Pancreas (tissue), 10 donors: ENCODE measurements at regions not wholly inside any gene's neighbourhood (a gene's known extent, or its start where the extent isn't known, plus 50 kb on each side); places are given as distances from the start of the nearest gene placed in this dataset.

Experiments
- ATAC-seq, 4 donors: fragments of 200-7000 bp; cut with Tn5 transposase; one replicate each; pipeline versions ENCODE4 v1.8.0 to v1.9.1; 2020; ENCODE audit warnings: mild to moderate bottlenecking in 4 of 4, moderate library complexity in 4 of 4
- DNase-seq, 6 donors: peaks; one replicate each; pipeline ENCODE4 v3.0.0-alpha.2; 2020
- FAIRE-seq: peaks from 2 replicates; lab custom pipeline; 2012; peaks lifted over from hg19 to GRCh38; lab: Jason Lieb, UNC
- H3K27ac ChIP-seq, 4 donors: fragments of 200-600 bp; sonication (generic); 1 replicate in 3 of 4; 2 replicates in 1 of 4; pipeline versions ENCODE4 v1.5.0 to v1.8.0; 2020
- H3K27me3 ChIP-seq, 4 donors: fragments of 200-600 bp; one replicate each; pipeline ENCODE4 v1.8.0; 2021
- H3K36me3 ChIP-seq, 3 donors: fragments of 200-600 bp; sonication (generic) in 1 of 3; one replicate each; pipeline versions ENCODE4 v1.5.0 to v1.8.0; 2020 to 2021
- H3K4me1 ChIP-seq, 3 donors: fragments of 200-600 bp; one replicate each; pipeline ENCODE4 v1.8.0; 2021
- H3K4me3 ChIP-seq, 4 donors: fragments of 200-600 bp; sonication (generic) in 2 of 4; one replicate each; pipeline versions ENCODE4 v1.5.0 to v1.8.0; 2020 to 2021
- H3K9me3 ChIP-seq, 4 donors: fragments of 200-600 bp; one replicate each; pipeline ENCODE4 v1.8.0; 2021
- WGBS, 2 donors: extraction: QIAGEN DNeasy Blood & Tissue Kit; methylation state at CpG; one replicate each; pipeline ENCODE4 v1.1.7; 2013; 5-methylcytosine and 5-hydroxymethylcytosine counted together
- intact Hi-C, 3 donors: fragments of 100-400 bp; cut with DNase I; formaldehyde crosslinking; loops; one replicate each; pipeline versions ENCODE4 v1.11.1 to v1.14.2; 2022
- TF ChIP-seq, protein P1 (sequence below), 4 donors: fragments of 200-600 bp; sonication (generic) in 3 of 4; IDR thresholded peaks; one replicate each; pipeline versions ENCODE4 v1.5.0 to v1.8.0; 2021; ENCODE audit warnings: antibody characterized with exemption in 4 of 4
- donor health status: healthy with polysubstance abuse.
- donor health status: DM: no; HTN: no; CAD: no; lungs with moderate emphysema.
- donor health status: DM: no; HTN: no; CAD: no.
- donor health status: control.
- donor health status: control.
- donor health status: Bipolar disorder and iron deficiency.
- donor health status: DM: yes; HTN: yes; CAD: no.
- donor health status: DM: no; HTN: no; CAD: no.
- donor health status: DM: no; HTN: no; CAD: no.
- donor health status: DM: yes; HTN: yes; CAD: no.

DNA sequence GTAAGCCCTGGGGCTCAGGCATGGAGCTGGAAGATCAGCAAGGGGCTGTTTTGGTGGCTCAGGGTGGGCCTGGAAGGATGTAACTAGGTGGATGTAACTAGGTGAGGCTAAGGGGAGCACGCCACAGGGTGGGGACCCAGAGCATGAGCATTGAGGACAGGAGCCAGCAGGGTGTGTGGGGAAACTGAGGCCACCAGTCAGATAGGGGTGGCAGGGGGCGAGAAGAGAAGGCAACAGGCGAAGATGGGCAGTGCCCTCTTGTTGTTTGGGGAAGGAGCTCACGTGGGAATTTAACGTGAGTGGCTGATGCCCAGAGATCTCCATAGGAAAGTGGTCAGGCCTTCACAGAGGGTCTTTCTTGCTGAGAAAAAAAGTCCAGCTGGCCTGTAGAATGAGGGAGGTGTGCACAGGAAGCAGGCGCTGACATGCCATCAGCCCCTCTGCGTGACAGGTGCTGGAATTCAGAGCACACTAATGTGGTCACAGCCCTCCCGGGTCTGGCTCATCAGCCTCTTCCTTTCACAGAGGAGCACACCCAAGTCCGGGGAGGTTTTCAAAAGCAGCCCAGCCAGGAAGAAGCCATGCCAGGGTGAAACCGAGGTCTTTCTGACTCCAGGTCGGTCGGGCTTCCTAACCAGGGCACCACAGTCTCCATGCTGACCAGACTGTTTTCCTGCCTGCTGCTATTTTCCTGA is 54.6 kb upstream of the PAX6 start:
- DNase-seq: no peak
- no peaks in the 10 kb centered on the region for H3K27me3 ChIP-seq
- no peaks in the 10 kb centered on the region for H3K9me3 ChIP-seq
- H3K4me3 ChIP-seq: no peak overlapping the region
- no peaks in the 10 kb centered on the region for H3K36me3 ChIP-seq
- no peak for FAIRE-seq
- intact Hi-C loops: no loop called here
- H3K27ac ChIP-seq: no peak overlapping the region
- TF ChIP-seq, protein P1, sequence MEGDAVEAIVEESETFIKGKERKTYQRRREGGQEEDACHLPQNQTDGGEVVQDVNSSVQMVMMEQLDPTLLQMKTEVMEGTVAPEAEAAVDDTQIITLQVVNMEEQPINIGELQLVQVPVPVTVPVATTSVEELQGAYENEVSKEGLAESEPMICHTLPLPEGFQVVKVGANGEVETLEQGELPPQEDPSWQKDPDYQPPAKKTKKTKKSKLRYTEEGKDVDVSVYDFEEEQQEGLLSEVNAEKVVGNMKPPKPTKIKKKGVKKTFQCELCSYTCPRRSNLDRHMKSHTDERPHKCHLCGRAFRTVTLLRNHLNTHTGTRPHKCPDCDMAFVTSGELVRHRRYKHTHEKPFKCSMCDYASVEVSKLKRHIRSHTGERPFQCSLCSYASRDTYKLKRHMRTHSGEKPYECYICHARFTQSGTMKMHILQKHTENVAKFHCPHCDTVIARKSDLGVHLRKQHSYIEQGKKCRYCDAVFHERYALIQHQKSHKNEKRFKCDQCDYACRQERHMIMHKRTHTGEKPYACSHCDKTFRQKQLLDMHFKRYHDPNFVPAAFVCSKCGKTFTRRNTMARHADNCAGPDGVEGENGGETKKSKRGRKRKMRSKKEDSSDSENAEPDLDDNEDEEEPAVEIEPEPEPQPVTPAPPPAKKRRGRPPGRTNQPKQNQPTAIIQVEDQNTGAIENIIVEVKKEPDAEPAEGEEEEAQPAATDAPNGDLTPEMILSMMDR (IDR thresholded peaks at IDR 0.05): no peak
- no peaks in the 10 kb centered on the region for H3K4me1 ChIP-seq
- 73 to 80% methylated on average over 12 of the region's 12 CpGs for WGBS, 2 donors
- no peak for ATAC-seq

DNA sequence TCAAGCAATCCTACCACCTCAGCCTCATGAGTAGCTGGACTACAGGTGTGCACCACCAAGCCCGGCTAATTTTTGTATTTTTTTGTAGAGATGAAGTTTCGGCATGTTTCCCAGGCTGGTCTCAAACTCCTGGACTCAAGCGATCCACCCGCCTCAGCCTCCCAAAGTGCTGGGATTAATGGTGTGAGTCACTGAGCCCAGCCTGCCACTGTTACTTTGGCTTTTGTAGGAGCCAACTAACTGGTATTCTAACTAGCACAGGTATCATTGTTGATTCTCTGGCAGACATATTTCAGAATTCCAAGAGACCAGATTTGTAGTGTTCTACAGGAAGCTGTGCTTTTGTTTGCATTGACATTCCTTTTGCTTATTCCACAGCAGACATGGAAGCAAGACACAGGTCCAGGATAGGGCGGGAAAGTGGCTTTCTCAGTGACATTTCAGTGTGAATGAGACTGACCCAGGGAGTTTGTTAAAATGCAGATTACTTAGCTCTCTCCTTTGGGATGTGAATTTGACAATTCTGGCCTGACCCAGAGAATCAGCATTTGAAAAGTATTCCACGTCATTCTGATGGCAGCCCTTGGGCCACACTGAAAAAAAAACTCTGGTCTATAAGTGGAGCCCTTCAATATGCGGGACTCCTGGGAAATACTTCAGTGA is 52.2 kb upstream of the PAX6 start:
- Histone ChIP-seq H3K36me3 (no peaks in the 10 kb centered on the region), H3K9me3 (no peaks in the 10 kb centered on the region), H3K4me3 (no peak overlapping the region), H3K4me1 (no peaks in the 10 kb centered on the region), H3K27me3 (no peaks in the 10 kb centered on the region), H3K27ac (no peak overlapping the region)
- WGBS, 2 donors: 73 to 78% methylated on average over 7 of the region's 7 CpGs
- intact Hi-C loops: no loop called here
- ATAC-seq: no peak
- TF ChIP-seq, protein P1 (IDR thresholded peaks at IDR 0.05): no peak
- DNase-seq: no peak
- no peak for FAIRE-seq

DNA sequence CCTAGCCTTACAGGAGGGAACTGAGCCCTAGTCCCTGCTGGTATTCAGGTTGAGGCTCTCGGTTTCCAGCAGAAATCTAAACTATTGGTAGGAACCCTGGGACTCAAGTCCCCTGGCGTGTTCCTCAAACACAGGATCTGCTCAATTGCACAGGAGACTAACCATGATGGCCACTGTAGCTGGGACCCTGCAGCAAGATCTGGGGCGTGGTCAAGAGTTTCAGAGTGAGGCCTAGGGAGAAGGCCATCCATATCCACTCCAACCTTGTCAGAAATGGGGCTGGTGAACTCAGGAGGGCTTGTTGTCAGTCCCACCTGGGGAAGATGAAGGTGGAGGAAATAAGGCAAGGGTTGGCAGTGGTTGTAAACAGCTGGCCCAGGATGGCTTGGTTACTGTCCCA is 49.9 kb upstream of the PAX6 start:
- no peak overlapping the region for H3K4me3 ChIP-seq
- DNase-seq (no peak), FAIRE-seq (no peak), ATAC-seq (no peak)
- H3K27ac ChIP-seq: no peak overlapping the region
- WGBS, 2 donors: 82 to 91% methylated on average over 3 of the region's 3 CpGs
- intact Hi-C loops: no loop called here
- no peaks in the 10 kb centered on the region for H3K9me3 ChIP-seq
- H3K36me3 ChIP-seq: no peaks in the 10 kb centered on the region
- TF ChIP-seq, protein P1 (IDR thresholded peaks at IDR 0.05): no peak
- no peaks in the 10 kb centered on the region for H3K4me1 ChIP-seq
- no peaks in the 10 kb centered on the region for H3K27me3 ChIP-seq
